ENCODE measurements at regions not wholly inside any gene's neighbourhood (a gene's known extent, or its start where the extent isn't known, plus 50 kb on each side); places are given as distances from the start of the nearest gene placed in this dataset.
"Not testable (repeated sequence)": the region's sequence is repeated elsewhere in the genome, so short reads cannot be mapped to it uniquely, and the experiment has no call there.

- Mint-ChIP-seq H3K9me3 (ENCODE audit: unreplicated experiment) (peaks cover 14% of the 10 kb centered on the region), H3K36me3 (ENCODE audit: unreplicated experiment) (peaks cover 19% of the 10 kb centered on the region), H3K4me1 (ENCODE audit: low read depth, unreplicated experiment) (peaks cover 11% of the 10 kb centered on the region), H3K27me3 (ENCODE audit: unreplicated experiment) (peaks cover 2% of the 10 kb centered on the region), H3K4me3 (ENCODE audit: unreplicated experiment) (no peak overlapping the region), H3K27ac (ENCODE audit: unreplicated experiment) (no peak overlapping the region)
- DNase-seq, result no peak
- TF ChIP-seq CTCF (IDR thresholded peaks at IDR 0.05; ENCODE audit: partially characterized antibody, unreplicated experiment), result no peak
Observed at GRCh38 chr1:244768186-244768585, 67.3 kb upstream of the COX20 start.

GRCh38 chr1:244768804-244769203 lies 66.7 kb upstream of the COX20 start:
- Mint-ChIP-seq H3K9me3 (ENCODE audit: unreplicated experiment) (peaks cover 14% of the 10 kb centered on the region), H3K36me3 (ENCODE audit: unreplicated experiment) (peaks cover 19% of the 10 kb centered on the region), H3K4me3 (ENCODE audit: unreplicated experiment) (no peak overlapping the region), H3K27me3 (ENCODE audit: unreplicated experiment) (peaks cover 2% of the 10 kb centered on the region), H3K27ac (ENCODE audit: unreplicated experiment) (no peak overlapping the region), H3K4me1 (ENCODE audit: low read depth, unreplicated experiment) (peaks cover 11% of the 10 kb centered on the region)
- DNase-seq, result no peak
- TF ChIP-seq CTCF (IDR thresholded peaks at IDR 0.05; ENCODE audit: partially characterized antibody, unreplicated experiment), result no peak

GRCh38 chr1:244770556-244770955 lies 64.9 kb upstream of the COX20 start:
- DNase-seq; H3K27me3 Mint-ChIP-seq (ENCODE audit: unreplicated experiment): not testable (repeated sequence)
- H3K4me1 Mint-ChIP-seq (ENCODE audit: low read depth, unreplicated experiment), result peaks cover 11% of the 10 kb centered on the region
- peak overlapping the region; percentile 71 for H3K27ac Mint-ChIP-seq (ENCODE audit: unreplicated experiment)
- H3K9me3 Mint-ChIP-seq (ENCODE audit: unreplicated experiment), result peaks cover 14% of the 10 kb centered on the region
- H3K4me3 Mint-ChIP-seq (ENCODE audit: unreplicated experiment), result peak overlapping the region; percentile 10
- peaks cover 19% of the 10 kb centered on the region for H3K36me3 Mint-ChIP-seq (ENCODE audit: unreplicated experiment)

GRCh38 chr1:244773513-244773912 lies 61.9 kb upstream of the COX20 start:
- peaks cover 2% of the 10 kb centered on the region for H3K27me3 Mint-ChIP-seq (ENCODE audit: unreplicated experiment)
- H3K9me3 Mint-ChIP-seq (ENCODE audit: unreplicated experiment), result peaks cover 8% of the 10 kb centered on the region
- H3K4me3 Mint-ChIP-seq (ENCODE audit: unreplicated experiment), result no peak overlapping the region
- no peak for DNase-seq
- H3K27ac Mint-ChIP-seq (ENCODE audit: unreplicated experiment), result no peak overlapping the region
- peaks cover 11% of the 10 kb centered on the region for H3K4me1 Mint-ChIP-seq (ENCODE audit: low read depth, unreplicated experiment)
- TF ChIP-seq CTCF (IDR thresholded peaks at IDR 0.05; ENCODE audit: partially characterized antibody, unreplicated experiment), result no peak
- peaks cover 7% of the 10 kb centered on the region for H3K36me3 Mint-ChIP-seq (ENCODE audit: unreplicated experiment)

GRCh38 chr1:244776783-244777182 lies 58.7 kb upstream of the COX20 start:
- not testable (repeated sequence) for H3K4me1 Mint-ChIP-seq (ENCODE audit: low read depth, unreplicated experiment); H3K27ac Mint-ChIP-seq (ENCODE audit: unreplicated experiment); H3K27me3 Mint-ChIP-seq (ENCODE audit: unreplicated experiment); H3K4me3 Mint-ChIP-seq (ENCODE audit: unreplicated experiment); H3K36me3 Mint-ChIP-seq (ENCODE audit: unreplicated experiment); H3K9me3 Mint-ChIP-seq (ENCODE audit: unreplicated experiment); DNase-seq

- H3K27ac Mint-ChIP-seq (ENCODE audit: unreplicated experiment), result no peak overlapping the region
- peaks cover 6% of the 10 kb centered on the region for H3K9me3 Mint-ChIP-seq (ENCODE audit: unreplicated experiment)
- no peaks in the 10 kb centered on the region for H3K4me1 Mint-ChIP-seq (ENCODE audit: low read depth, unreplicated experiment)
- H3K4me3 Mint-ChIP-seq (ENCODE audit: unreplicated experiment), result no peak overlapping the region
- peaks cover 8% of the 10 kb centered on the region for H3K27me3 Mint-ChIP-seq (ENCODE audit: unreplicated experiment)
- peaks cover 7% of the 10 kb centered on the region for H3K36me3 Mint-ChIP-seq (ENCODE audit: unreplicated experiment)
- DNase-seq, result no peak
- no peak for TF ChIP-seq CTCF (IDR thresholded peaks at IDR 0.05; ENCODE audit: partially characterized antibody, unreplicated experiment)
Observed at GRCh38 chr1:244778344-244778743, 57.1 kb upstream of the COX20 start.

Measured in glutamatergic neuron (in vitro differentiated cells).